ENCODE measurements at regions not wholly inside any gene's neighbourhood (a gene's known extent, or its start where the extent isn't known, plus 50 kb on each side); places are given as distances from the start of the nearest gene placed in this dataset.

DNA sequence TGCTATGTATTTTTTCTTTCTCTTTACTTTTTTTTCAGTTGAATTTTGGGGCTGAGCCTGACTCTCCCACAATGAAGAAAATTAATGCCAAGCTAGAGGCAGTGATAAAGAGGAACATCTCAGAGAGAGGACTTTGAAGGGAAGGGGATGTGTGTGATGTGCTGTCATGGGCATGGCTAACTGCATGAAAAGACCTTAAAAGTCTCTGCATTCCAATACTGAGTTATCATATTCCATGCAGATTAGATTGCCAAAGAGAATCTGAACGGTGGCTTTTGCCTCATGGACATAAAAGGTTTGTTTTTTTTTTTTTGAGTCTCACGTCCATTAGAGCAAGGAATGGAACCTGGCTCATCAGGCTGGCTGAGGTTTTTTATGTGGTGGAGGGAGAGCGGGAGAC is 213.9 kb downstream of the PIK3C3 start:
- TF ChIP-seq, protein P1, sequence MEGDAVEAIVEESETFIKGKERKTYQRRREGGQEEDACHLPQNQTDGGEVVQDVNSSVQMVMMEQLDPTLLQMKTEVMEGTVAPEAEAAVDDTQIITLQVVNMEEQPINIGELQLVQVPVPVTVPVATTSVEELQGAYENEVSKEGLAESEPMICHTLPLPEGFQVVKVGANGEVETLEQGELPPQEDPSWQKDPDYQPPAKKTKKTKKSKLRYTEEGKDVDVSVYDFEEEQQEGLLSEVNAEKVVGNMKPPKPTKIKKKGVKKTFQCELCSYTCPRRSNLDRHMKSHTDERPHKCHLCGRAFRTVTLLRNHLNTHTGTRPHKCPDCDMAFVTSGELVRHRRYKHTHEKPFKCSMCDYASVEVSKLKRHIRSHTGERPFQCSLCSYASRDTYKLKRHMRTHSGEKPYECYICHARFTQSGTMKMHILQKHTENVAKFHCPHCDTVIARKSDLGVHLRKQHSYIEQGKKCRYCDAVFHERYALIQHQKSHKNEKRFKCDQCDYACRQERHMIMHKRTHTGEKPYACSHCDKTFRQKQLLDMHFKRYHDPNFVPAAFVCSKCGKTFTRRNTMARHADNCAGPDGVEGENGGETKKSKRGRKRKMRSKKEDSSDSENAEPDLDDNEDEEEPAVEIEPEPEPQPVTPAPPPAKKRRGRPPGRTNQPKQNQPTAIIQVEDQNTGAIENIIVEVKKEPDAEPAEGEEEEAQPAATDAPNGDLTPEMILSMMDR (IDR thresholded peaks at IDR 0.05), result no peak
- TF ChIP-seq POLR2A (IDR thresholded peaks at IDR 0.05), result no peak
